Esophagus muscularis mucosa (tissue), 4 donors: ENCODE measurements at regions not wholly inside any gene's neighbourhood (a gene's known extent, or its start where the extent isn't known, plus 50 kb on each side); places are given as distances from the start of the nearest gene placed in this dataset.

Experiments
- EP300 ChIP-seq: sonication (generic); formaldehyde crosslinking; IDR thresholded peaks from one replicate; pipeline ENCODE4 v1.6.1; 2017; ENCODE audit warnings: antibody characterized with exemption
- POLR2A ChIP-seq: fragments of 450-650 bp; IDR thresholded peaks from one replicate; pipeline ENCODE4 v1.6.1; 2017; ENCODE audit warnings: antibody characterized with exemption, moderate library complexity, mild to moderate bottlenecking, low read depth
- POLR2AphosphoS5 ChIP-seq, 2 donors: sonication (generic); formaldehyde crosslinking; IDR thresholded peaks; one replicate each; pipeline ENCODE4 v1.6.1; 2017; ENCODE audit warnings: antibody characterized with exemption in 2 of 2
- TF ChIP-seq, protein P1 (sequence below), 3 experiments: fragments of 200-600 bp in 2 of 3; fragments of 450-650 bp in 1 of 3; sonication (generic) in 2 of 3; IDR thresholded peaks; one replicate each; pipeline ENCODE4 v1.5.1; 2017 to 2019; ENCODE audit warnings: antibody characterized with exemption in 3 of 3, mild to moderate bottlenecking in 2 of 3, moderate library complexity in 1 of 3

DNA sequence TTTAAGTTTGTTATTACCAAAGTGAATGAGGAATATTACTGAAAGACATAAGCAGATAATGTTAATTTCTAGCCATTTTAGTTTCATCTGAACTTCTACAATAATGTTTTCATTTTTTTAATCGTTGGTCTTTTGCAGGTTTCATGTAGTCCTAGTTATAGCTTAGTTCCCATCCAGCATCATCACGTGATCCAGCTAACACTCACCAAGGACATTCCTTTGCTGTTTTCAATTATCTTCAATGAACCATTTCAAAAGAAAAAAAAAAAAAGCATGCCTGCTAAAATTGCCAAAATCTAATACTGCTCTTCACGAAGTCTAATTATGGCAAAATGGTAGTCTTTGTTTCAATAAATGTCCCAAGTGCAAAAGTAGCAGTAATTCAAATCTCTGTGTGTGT, 187.7 kb upstream of the ATXN7L3B start:
- TF ChIP-seq, protein P1, sequence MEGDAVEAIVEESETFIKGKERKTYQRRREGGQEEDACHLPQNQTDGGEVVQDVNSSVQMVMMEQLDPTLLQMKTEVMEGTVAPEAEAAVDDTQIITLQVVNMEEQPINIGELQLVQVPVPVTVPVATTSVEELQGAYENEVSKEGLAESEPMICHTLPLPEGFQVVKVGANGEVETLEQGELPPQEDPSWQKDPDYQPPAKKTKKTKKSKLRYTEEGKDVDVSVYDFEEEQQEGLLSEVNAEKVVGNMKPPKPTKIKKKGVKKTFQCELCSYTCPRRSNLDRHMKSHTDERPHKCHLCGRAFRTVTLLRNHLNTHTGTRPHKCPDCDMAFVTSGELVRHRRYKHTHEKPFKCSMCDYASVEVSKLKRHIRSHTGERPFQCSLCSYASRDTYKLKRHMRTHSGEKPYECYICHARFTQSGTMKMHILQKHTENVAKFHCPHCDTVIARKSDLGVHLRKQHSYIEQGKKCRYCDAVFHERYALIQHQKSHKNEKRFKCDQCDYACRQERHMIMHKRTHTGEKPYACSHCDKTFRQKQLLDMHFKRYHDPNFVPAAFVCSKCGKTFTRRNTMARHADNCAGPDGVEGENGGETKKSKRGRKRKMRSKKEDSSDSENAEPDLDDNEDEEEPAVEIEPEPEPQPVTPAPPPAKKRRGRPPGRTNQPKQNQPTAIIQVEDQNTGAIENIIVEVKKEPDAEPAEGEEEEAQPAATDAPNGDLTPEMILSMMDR (IDR thresholded peaks at IDR 0.05), result no peak
- TF ChIP-seq POLR2A (no peak), POLR2AphosphoS5 (IDR thresholded peaks at IDR 0.05) (no peak), EP300 (no peak)
